ENCODE measurements at regions not wholly inside any gene's neighbourhood (a gene's known extent, or its start where the extent isn't known, plus 50 kb on each side); places are given as distances from the start of the nearest gene placed in this dataset.
"Not testable (repeated sequence)": the region's sequence is repeated elsewhere in the genome, so short reads cannot be mapped to it uniquely, and the experiment has no call there.

DNA sequence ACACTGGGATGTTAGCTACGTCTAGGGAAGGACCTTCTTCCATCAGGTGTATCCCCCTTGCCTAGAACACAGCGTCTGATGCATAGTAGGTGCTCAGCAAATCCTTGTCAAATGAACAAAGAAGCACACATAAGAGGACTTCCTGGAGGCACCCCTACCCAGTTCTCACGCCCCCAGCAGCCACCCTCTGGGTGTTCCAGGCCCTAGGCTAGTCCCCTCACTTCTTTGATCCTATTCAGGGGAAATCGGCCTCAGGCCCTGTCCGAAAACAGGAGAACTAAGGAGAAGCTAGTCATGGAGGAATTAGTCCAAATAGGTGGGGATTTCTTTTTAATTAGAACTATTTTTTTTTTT lies 84.7 kb upstream of the SIRPA start:
- no peak for DNase-seq

DNA sequence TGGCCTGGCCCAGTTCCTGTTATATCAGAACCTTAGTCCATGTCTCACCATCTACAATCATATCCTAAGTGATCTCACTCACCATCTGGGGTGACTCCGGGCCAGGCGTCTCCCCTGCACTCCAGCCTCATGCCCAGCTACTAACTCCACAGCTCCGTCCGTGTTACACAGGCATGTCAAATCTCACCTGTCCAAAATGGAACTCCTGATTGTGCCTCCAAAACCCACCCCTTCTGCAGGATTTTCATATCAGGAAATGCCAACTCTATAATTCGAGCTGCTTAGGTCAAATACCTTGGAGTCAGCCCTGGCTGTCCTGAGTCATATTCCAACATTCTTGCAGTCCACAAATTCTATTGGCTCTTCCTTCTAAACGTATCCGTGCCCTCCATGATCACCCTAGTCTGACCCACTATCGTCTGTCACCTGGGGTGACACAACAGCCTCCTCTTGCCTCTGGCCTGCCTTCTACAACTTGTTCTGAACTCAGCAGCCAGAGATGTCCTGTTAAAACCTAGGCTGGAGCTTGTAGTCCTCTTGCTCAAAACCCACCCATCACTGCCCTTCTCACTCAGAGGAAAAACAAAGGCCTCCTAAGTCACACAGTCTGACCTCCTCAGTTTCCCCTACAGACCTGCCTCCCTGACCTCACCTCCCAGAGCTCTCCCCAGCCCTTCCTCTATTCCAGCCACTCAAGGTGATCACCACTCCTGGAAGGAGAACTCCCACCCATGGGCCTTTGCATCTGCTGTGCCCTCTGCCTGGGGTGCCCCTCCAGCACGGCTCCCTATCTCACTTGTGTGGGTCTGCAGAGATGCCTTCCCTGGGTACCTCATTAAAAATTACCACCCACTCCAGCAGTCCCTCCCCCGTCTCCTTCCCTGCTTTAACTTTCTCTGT lies 85.3 kb upstream of the SIRPA start:
- DNase-seq: no peak

DNA sequence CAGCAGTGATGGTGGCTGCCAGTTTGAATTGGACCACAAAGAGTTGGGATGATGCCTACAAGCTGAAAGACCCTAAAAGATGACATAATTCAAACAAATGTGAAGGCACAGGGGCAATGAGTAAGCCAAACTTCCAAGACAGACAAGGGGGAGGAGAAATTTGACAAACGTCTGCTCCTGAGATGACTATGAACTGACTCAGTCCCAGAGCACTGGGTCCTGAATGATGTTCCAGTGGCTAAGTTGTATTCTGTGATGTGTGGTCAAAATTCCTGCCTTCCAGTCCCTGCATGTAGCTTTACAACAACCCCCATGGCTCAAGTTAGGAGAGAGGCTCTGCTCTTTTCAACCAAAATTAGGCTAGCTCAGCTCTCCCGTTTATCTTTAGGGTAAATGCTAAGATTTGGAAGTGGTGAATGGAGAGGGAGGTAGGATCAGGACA lies 86.1 kb upstream of the SIRPA start:
- DNase-seq: no peak

DNA sequence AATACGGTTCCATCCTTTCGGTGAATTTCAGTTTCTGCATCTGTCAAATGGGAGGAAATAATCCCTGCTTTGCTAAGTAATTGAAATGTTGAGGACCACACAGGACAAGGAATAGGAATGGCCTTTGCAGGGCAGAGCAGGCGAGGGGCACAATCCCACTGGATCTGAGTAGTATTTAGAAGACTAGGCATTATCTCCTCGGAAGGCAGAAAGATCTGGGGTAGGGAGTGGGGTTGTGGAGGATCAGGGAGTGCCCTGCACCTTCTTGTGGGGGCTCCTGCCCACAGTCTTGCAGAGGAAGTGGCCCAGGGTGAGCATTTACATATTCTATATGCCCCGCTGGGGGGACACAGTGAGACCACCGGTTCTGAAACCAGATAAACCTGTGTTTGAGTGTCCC lies 87.1 kb upstream of the SIRPA start:
- no peak for DNase-seq

DNA sequence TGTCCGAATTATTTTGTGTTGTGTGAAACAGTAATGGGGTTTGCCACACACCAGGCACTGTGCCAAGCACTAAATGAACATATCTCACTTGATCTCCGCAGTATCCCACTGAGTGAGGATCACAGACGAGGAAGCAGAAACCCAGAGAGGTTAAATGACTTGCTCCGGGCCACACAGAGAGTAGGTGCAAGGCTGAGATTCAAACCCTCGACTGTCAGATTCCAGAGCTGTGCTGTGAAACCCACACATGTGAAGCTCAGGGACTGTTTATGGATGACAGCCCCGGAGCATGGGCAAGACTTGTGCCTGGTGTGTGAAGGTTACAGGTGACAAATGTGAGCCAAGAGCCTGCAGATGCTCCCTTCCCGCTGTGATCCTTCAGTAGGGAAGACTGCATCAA lies 87.8 kb upstream of the SIRPA start:
- no peak for DNase-seq

DNA sequence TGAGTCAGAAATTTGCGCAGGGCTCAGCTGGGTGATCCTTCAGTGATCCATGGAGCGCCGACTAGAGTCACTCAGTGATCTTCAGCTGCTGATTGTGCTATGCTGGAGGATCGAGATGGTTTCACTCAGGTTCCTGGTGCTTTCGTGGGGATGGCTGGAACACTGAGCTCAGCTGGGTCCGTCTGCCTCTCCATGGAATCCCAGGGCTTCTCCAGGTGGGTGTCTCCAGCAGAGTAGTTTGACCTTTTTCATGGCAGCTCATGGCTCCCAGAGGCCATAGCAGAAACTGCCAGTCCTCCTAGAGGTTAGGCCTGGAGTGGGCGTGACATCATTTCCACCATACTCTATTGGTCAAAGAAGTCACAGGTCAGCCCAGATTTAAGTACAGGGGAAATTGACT lies 88.8 kb upstream of the SIRPA start:
- DNase-seq: no peak

DNA sequence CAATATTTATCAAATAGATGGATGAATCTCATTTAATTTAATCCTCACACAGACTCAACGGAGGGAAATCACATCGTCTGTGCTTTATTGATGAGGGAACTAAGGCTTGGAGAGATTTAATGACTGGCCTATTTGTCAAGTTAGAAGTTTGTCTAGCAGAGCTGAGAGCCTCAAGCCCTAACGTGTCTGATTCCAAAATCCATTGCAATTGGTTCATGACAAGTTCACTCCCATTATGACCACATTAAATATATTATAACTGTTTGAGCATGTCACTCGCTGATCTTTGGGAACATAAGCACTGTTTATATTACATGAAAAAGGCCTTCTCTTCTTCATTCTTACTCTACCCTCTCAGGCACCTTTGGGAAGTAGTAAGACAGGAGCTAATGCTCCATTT lies 89.4 kb upstream of the SIRPA start:
- DNase-seq: no peak

DNA sequence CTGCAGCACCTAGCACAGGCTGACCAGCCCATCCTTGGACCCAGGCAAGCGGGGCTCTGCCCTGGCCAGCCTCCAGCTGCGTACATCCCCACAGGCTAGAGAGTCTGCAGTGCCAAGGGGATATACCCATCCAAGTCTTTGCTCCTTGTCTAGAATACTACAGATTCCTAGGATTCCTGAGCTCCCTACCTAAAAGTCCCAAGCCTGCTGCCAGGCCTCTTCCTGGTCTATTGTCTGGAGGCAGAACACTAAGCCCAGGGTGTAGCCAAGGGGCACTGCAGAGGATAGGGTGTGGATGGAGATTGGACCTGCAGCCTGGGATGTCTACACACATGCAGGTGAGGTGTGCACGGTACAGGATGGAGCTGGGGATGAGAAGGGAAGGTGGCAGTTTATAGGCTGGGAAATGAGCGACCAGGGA lies 90.0 kb upstream of the SIRPA start:
- no peak for DNase-seq

DNA sequence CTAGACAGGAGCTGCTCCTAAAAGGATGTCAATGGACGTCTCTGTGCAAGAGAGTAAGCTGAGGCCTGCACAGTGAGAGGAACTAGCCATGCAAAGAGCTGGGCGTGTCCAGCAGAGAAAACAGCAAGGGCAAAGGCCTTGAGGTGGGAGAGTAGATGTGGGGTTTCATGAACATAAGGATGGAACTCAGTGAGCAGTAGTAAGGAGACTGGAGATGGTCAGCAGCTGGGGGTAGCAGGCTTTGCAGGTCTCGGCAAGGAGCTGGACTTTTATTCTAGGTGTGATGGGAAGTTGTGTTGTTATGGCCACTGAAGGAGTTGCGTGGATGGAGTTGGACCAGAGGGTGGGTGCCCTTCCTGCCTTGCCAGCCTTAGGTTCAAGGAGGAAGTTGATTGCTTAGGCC lies 90.7 kb upstream of the SIRPA start:
- DNase-seq: no peak

DNA sequence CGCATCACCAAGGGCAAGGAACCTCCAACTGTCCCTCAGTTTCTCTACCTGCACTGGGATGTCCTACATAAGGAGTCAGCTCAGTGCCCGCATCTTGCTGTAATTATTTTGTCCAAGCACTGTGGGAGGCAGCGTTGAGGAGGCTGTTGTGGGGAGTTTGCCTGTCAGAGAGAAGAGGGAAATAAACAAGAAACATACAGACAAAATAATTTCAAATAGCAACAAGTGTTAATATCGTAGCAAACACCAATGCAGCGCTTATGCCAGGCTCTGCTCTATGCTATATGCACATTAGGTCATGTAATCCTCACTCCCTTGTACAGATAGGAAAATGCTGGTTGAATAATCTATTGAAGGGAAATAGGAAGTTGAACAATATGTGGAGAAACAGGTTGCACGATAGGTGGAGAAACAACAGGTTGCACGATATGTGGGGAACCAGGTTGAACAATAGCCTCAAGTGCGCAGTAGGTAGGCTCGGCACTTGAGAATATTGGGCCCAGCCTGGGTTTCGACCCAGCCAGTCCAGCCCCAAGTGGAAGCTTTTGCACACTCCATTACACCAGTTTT lies 91.2 kb upstream of the SIRPA start:
- DNase-seq: no peak

DNA sequence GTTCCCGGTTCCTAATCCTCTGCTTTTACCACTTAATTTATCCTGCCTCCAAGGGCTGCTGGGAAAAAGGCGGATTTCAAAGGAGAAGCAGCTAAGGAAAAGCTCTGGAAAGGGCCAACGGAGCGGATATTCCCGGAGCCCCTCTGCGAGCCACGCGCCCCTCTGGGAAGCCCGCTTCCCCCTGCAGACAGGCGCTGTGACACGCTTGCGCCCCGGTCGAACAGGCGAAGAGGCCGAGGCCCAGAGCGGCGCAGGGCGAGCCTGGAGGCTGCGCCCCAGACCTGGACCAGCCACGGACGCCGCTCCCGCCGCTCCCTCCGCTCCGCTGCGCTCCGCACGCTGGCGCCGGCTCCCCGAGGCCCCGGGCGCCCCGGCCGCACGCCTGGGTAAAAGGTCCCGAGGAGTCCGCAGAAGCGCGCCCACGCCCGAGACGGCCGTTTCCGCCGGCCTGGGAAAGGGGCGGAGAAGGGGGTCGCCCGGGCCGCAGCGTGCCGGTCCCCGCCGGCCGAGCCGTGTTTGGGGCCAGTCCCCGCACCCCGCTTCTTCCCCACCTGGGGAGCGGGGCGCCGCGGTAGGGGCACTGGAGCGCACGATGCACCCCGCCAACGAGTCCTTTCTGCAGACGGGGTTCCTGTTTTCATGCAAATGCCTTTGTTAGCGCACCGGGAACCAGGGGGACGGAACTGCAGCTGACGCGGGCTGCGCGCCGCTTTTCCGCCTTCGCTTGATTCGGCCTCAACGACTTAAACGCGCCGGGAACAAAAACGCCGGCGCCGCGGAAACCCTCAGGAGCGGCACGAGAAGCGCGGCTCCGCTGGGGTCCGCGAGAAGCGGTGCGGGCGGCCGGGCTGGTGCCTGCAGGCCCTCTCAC lies 91.9 kb upstream of the SIRPA start:
- peak; percentile 10 for DNase-seq

DNA sequence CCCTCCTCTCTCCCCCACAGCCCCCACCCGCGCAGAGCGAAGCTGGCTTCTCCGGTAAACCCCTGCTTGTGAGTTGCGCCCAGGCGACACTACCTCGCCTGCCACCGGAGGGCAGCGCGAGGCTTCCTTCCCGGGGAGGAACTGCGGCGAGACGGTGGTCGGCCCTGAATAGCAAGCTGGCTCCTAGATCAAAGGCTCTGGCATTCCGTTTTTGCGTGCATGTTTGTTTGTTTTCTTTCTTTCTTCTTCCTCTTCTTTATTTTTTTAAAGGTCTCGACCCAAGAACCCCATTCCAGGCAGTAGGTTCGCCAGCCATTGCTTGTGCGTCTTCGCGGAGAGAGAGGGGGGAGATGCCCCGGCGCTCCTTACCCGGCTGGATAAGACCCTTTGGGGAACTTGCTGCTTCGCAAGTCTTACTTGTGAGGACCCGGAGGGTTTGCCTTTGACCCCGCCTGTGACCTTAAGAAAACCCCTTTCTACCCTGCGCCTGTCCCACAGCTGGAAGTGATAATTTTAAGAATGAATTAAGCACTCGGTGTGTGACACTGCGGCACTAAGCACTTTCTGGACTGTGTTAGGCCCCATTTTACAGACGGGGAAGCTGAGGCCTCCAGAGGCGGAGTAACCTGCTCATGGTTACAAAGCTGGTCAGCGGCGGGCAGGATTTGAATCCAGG lies 92.7 kb upstream of the SIRPA start:
- peak; percentile 13 for DNase-seq

DNA sequence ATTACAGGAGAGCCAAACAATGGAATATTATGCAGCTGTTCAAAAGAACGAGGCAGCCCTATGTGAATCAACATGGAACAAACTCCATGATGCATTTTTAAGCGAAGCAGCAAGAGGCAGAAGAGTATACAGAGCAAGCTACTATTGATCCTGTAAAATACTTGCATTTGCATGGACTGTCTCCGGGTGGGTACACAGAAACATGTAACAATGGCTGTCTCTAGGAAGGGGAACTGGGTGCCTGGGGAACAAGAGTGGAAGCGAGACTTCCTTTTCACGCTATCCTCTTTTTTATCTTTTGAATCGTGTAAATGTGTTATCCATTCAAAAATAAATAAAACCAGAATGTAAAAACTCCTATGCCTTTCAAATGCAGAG lies 93.3 kb upstream of the SIRPA start:
- no peak for DNase-seq

DNA sequence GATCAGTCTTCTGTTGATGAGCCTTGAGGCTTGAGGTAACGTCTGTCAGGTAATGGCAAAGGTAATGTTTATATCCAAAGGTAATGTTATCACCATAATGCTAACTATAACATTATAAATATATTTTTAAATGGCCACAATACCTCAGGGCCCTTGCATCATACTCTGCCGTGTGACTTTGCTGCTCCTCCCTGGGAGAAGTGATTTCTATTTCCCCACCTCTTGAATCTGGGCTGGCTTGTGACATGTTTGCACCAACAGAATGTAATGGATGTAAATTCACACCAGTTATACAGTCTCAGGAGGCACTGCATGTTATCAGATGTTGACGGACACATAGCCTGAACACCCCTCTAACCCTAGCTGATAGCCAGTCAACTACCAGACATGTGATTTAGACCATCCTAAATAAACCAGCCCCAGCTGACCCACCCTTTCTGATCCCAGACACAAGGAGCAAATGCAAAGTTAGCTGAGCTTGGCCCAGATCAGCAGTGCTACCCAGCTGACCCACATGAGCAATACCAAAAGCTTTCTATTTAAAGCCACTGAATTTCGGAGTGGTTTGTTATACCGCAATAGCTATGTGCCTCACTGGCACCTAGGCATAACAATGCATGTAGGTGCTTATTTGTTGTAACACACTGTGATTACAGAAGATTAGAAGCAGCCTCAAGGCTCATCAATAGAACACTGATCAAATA lies 93.8 kb upstream of the SIRPA start:
- no peak for DNase-seq

DNA sequence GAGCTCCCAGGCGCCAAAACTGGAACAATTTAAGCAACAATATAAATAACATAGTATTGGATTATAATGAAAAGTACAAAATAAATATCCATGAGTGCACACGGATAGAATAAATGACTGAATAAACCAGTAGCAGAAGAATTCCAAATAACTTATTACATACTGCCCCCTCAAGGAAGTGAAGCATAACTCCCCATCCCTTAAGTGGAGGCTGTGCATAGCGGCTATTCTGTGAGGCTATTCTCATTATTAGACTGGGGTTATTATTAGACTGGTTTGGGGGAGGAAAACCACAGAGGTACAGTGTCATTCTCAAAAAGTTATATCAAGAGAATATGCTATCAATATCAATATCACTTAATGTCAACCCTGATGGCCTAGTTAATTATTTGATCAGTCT lies 94.4 kb upstream of the SIRPA start:
- no peak for DNase-seq

DNA sequence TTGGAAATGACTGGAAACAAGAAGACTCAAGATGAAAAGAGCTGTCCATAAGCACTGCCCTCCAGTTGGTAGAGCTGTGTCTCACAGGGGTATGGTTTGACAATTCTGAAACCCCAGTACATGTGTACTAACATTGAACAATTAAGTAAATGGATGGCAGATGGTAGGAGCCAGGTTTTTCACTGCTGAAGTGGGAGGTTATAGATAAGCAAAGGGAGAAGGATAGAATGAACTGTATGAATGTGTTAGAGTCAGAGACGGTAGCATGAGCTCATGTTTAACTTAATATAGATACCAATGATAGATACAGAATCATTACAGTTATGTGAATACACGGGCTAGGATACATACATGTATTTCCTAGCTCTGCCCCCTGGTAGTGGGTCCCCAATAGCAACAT lies 95.0 kb upstream of the SIRPA start:
- no peak for DNase-seq

DNA sequence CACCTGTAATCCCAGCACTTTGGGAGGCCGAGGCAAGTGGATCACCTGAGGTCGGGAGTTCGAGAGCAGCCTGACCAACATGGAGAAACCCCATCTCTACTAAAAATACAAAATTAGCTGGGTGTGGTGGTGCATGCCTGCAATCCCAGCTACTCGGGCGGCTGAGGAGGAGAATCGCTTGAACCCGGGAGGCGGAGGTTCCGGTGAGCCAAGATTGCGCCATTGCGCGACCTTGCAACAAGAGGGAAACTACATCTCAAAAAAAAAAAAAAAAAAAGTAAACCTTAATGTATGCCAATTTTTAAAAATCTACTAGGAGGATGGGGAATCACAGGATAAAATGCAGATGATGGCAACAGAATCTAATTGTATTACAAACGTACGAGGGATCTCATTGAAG lies 95.5 kb upstream of the SIRPA start:
- not testable (repeated sequence) for DNase-seq

DNA sequence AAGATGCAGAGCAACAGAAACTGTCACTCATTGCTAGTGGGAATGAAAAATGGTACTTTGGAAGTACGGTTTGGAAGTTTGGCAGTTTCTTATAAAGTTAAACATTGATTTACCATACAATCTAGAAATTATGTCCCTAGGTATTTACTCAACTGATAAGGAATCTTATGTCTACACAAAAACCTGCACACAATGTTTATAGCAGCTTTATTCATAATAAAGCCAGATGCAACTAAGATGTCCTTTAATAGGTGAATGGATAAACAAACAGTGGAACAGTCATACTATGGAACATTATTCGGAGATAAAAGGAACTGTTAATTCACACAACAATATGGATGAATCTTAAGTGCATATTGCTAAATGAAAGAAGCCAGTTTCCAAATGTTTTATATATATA lies 96.2 kb upstream of the SIRPA start:
- DNase-seq: no peak

DNA sequence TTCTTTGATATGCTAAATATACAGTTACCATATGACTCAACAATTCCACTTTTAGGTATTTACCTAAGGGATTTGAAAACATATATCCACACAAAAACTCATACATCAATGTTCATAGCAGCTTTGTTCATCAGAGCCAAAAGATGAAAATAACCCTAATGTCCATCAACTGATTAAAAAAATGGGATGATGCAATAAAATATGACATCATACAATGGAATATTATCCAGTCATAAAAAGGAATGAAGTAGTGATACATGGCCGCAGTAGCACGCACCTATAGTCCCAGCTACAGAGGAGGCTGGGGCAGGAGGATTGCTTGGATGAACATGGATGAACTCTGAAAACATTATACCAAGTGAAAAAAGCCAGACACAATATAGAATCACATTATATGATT lies 101.4 kb upstream of the SIRPA start:
- no peak for DNase-seq

DNA sequence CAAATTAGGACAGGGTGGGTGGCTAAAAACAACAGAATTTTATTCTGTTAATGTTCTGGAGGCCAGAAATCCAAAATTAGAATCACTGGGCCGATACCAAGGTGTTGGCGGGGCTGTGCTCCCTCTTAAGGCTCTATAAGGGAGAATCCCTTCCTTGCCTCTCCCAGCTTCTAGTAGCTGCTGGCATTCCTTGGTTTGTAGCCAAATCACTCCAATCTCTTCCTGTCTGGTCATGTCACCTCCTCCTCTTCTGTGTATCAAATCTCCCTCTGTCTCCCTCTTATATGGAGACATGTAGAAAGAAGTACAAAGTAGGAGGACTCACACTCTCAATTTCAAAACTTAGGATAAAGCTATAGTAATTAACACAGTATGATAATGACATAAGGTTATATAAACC lies 102.9 kb upstream of the SIRPA start:
- DNase-seq: no peak

DNA sequence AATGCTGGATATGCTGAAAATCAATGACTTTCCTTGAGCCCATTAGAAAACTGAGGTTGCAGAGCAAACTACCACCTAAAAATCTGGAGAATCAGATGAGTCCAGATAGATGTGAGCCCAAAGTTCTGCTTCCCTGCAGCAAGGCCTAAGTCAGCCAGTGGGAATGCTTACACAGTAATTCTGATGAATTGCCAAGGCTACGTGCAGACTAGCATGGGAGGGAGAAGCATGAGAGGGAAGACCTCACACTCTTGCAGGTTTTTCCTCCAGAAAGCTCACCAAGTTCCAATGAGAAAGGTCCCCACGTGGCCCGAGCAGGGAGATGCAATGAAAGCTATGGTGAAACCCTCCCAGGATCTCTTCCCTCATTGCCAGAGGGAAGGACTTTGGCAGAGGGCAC lies 104.8 kb upstream of the SIRPA start:
- DNase-seq: no peak

DNA sequence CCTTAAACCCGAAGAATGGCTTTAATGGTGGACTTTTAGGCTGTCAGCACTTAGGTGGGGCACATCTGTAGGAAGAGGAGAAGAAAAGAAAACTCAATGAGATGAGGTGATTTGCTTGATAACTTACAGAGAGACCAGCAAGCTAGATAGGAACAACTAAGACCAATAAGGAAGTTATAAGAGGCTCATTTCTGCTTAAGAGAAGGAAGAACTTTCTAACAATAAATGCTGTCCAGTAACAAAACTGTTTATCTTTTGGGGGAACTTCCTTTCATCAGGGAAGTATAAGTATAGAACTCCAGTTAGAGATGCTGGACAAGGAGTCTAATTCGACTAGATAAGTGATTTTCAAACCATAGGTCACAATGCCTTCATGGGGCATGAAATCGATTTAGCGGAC lies 107.2 kb upstream of the SIRPA start:
- DNase-seq: no peak

DNA sequence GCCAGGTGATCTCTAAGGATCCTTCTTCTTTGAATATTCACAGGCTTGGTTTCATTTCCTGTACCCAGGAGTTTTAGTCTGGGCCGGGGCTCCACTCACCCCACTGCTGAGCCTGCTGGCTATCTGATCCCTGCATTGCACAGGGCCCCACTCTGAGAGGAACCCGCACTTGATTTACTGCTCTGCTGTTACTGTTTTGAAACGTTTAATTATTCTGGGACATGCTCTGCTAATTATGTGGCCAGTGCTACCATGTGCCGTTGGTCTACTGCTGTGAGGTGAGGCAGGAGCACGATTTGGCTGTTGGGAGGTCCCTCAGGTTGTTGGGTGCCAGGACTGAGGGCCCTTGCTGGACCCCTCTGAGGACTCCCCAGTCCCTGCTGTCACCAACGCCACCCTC lies 108.7 kb upstream of the SIRPA start:
- no peak for DNase-seq
